Naive thymus-derived CD8-positive, alpha-beta T cell (primary cell): ENCODE measurements at regions not wholly inside any gene's neighbourhood (a gene's known extent, or its start where the extent isn't known, plus 50 kb on each side); places are given as distances from the start of the nearest gene placed in this dataset.
A peak's percentile ranks its signal among the peaks of the same experiment; 100 is the strongest.
"Not testable (repeated sequence)": the region's sequence is repeated elsewhere in the genome, so short reads cannot be mapped to it uniquely, and the experiment has no call there.

Experiments used
- ATAC-seq, 2 donors: fragments of 150-1000 bp; cut with Tn5 transposase in 1 of 2; sonication (Bioruptor Pico), chemical (Tn5 transposase) in 1 of 2; 1 replicate in 1 of 2; 2 replicates in 1 of 2; pipeline ENCODE4 v1.10.0; 2021; ENCODE audit warnings: mild to moderate bottlenecking in 2 of 2, moderate library complexity in 2 of 2
- POLR2A ChIA-PET: fragments of 350-600 bp; sonication (Branson Sonifier 250); formaldehyde crosslinking; loops from one replicate; lab custom pipeline; 2021; ENCODE audit warnings: antibody characterized with exemption; lab: Charles Lee
- DNase-seq, 10 donors: peaks; one replicate each; pipeline versions ENCODE4 v3.0.0 to v3.0.0-alpha.2; 2020 to 2022
- H3K27ac Mint-ChIP-seq, 10 donors: one replicate each; pipeline ENCODE4 v1.8.0; 2020 to 2022; ENCODE audit warnings: mild to moderate bottlenecking in 10 of 10, mixed read lengths in 10 of 10, moderate library complexity in 4 of 10, inconsistent platforms in 1 of 10
- H3K27me3 Mint-ChIP-seq, 5 donors: one replicate each; pipeline ENCODE4 v1.8.0; 2021 to 2022; ENCODE audit warnings: mixed read lengths in 5 of 5
- H3K36me3 Mint-ChIP-seq, 3 donors: one replicate each; pipeline ENCODE4 v1.8.0; 2020 to 2022; ENCODE audit warnings: mixed read lengths in 3 of 3, mild to moderate bottlenecking in 2 of 3, inconsistent platforms in 1 of 3
- H3K4me1 Mint-ChIP-seq, 4 donors: one replicate each; pipeline ENCODE4 v1.8.0; 2021 to 2022; ENCODE audit warnings: mixed read lengths in 4 of 4
- H3K4me3 Mint-ChIP-seq, 10 donors: one replicate each; pipeline ENCODE4 v1.8.0; 2020 to 2022; ENCODE audit warnings: mild to moderate bottlenecking in 10 of 10, mixed read lengths in 10 of 10, moderate library complexity in 6 of 10, inconsistent platforms in 1 of 10
- H3K9me3 Mint-ChIP-seq, 9 donors: one replicate each; pipeline ENCODE4 v1.8.0; 2020 to 2022; ENCODE audit warnings: mixed read lengths in 9 of 9, mild to moderate bottlenecking in 3 of 9, inconsistent platforms in 1 of 9, moderate library complexity in 1 of 9

DNA sequence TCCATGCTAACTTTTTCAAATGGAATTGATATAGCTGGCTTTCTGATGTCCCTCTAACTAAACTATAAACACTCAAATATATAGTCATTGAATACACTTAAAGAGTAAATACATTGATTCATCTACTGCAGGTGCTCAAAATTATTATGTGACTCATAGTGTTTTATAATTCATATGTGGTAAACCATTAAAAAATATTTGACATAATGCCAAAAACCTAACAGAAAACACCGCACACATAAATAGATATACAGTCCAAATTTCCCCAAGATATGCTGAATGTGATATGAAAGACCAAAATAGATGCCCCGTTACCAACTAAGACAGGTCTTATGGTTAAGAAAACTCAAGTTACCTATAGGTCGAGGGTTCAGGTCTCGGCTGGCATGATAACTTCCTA is 171.7 kb upstream of the SEMA3E start:
- Mint-ChIP-seq H3K27me3 (no peaks in the 10 kb centered on the region), H3K9me3 (peaks cover 0 to 12% (median 0%) of the 10 kb centered on the region in 9 donors), H3K4me3 (no peak overlapping the region), H3K36me3 (no peaks in the 10 kb centered on the region), H3K4me1 (no peaks in the 10 kb centered on the region), H3K27ac (no peak overlapping the region)
- DNase-seq (no peak), ATAC-seq (no peak)
- POLR2A ChIA-PET, result no interaction called here

DNA sequence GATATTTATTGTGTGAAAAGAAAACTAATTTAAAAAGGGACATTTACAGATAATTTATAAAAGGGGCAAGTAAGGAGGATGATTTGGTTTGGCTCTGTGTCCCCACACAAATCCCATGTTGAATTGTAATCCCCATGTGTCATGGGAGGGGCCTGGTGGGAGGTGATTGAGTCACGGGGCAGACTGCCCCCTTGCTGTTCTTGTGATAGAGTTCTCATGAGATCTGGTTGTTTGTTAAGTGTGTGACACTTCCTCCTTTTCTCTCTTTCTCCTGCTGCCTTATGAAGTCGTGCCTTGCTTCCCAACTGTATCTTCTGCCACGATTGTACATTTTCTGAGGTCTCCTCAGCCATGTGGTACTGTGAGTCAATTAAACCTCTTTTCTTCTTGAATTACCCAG is 171.0 kb upstream of the SEMA3E start:
- ATAC-seq (no peak), DNase-seq (no peak)
- Mint-ChIP-seq H3K27ac (no peak overlapping the region), H3K9me3 (peaks cover 0 to 12% (median 0%) of the 10 kb centered on the region in 9 donors), H3K36me3 (no peaks in the 10 kb centered on the region), H3K4me1 (no peaks in the 10 kb centered on the region), H3K4me3 (no peak overlapping the region), H3K27me3 (no peaks in the 10 kb centered on the region)
- POLR2A ChIA-PET, result no interaction called here

DNA sequence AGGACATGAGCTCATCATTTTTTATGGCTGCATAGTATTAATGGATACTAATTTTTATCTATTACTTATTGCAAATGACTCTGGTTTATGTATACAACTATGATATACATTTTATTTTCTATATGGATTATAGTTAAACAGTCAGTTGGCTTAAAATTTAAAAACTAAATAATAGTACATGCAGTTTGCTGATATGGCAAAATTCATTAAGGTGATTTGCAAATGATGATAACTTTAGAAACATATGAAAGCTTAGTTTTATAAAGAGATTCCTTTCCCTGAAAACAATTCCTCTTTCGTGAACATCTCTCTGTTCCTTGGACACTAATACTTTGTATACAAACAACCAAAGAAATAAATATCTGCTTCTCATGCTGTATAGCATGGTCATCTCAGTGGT is 165.5 kb upstream of the SEMA3E start:
- no peak overlapping the region for H3K4me3 Mint-ChIP-seq
- peaks cover 0 to 10% (median 1%) of the 10 kb centered on the region in 9 donors for H3K9me3 Mint-ChIP-seq
- ATAC-seq (no peak), DNase-seq (no peak)
- POLR2A ChIA-PET, result no interaction called here
- H3K36me3 Mint-ChIP-seq, result no peaks in the 10 kb centered on the region
- no peaks in the 10 kb centered on the region for H3K27me3 Mint-ChIP-seq
- H3K27ac Mint-ChIP-seq, result no peak overlapping the region
- H3K4me1 Mint-ChIP-seq, result no peaks in the 10 kb centered on the region

DNA sequence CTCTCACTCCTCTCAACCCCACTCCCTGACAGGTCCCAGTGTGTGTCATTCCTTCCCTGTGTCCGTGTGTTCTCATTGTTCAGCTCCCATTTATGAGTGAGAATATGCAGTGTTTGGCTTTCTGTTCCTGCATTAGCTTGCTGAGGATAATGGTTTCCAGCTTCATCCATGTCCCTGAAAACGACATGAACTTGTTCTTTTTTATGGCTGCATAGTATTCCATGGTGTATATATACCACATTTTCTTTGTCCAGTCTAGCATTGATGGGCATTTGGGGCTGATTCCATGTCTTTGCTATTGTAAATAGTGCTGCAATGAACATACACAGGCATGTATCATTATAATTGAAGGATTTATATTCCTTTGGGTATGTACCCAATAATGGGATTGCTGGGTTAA is 163.6 kb upstream of the SEMA3E start:
- H3K27me3 Mint-ChIP-seq, POLR2A ChIA-PET: not testable (repeated sequence)

DNA sequence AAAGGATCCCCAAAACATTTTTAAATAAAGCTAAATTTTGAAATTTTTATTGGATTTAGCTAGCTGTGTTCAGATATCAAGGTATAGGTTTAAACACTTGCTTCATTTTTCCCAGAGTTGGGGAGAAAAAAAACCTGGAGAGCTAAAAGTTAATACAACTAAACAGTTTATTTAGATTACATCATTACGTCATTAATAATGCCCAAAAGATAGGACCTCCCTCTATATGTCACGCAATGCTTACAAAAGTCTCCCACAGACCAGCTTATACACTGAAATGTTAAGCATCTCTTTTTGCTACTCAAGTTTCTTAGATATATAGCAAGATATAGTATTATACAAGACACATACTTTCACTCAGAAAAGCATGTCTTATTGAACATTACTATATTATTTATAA is 160.0 kb upstream of the SEMA3E start:
- Mint-ChIP-seq H3K36me3 (no peaks in the 10 kb centered on the region), H3K4me3 (no peak overlapping the region), H3K27me3 (no peaks in the 10 kb centered on the region), H3K4me1 (no peaks in the 10 kb centered on the region), H3K27ac (no peak overlapping the region), H3K9me3 (peaks cover 0 to 10% (median 0%) of the 10 kb centered on the region in 9 donors)
- no peak for DNase-seq
- ATAC-seq, result no peak
- POLR2A ChIA-PET, result no interaction called here

More for the DNA sequence above, 163.6 kb upstream of the SEMA3E start:
- H3K4me1 Mint-ChIP-seq, H3K36me3 Mint-ChIP-seq, DNase-seq, ATAC-seq, H3K4me3 Mint-ChIP-seq: not testable (repeated sequence)
- peaks cover 0 to 10% (median 1%) of the 10 kb centered on the region in 9 donors for H3K9me3 Mint-ChIP-seq
- peak overlapping the region in 1 of 10 donors; percentile 58 for H3K27ac Mint-ChIP-seq

DNA sequence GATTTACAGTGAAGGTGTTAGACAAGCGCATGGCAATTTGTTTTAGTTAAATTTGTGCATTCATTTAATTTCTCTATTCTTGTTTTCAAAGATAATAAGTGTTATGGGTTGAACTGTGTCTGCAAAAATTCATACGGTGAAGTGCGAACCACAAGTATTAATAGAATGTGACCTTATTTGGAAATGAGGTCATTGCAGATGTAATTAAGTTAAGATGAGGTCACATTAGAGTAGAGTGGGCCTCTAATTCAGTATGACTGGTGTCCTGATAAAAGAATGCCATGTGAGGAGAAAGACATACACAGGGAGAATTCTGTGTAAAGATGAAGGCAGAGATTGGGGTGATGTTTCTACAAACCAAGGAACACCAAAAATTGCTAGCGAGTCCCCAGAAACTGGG is 158.8 kb upstream of the SEMA3E start:
- DNase-seq (no peak), ATAC-seq (no peak)
- peaks cover 0 to 8% (median 0%) of the 10 kb centered on the region in 9 donors for H3K9me3 Mint-ChIP-seq
- H3K27me3 Mint-ChIP-seq, result no peaks in the 10 kb centered on the region
- H3K4me1 Mint-ChIP-seq, result no peaks in the 10 kb centered on the region
- no peak overlapping the region for H3K4me3 Mint-ChIP-seq
- H3K36me3 Mint-ChIP-seq, result no peaks in the 10 kb centered on the region
- POLR2A ChIA-PET, result no interaction called here
- H3K27ac Mint-ChIP-seq, result no peak overlapping the region

DNA sequence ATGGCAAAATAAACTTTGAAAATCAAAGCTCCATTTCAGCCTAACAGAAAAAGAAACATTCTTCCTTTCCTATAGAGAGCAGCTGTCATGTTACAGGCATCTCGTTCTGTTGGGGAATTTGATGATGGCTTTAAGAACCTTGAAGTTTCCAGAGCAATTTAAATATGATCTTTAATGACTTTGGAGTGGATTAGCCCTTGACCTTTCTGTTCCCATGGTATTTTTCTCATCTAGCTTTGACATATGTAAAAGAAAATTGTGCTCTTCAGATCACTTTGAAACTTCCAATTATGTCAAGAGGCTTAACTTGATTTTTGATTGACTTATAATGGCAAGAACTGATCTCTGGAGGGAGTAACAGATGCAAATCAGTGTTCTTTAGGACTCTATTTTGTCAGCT is 157.6 kb upstream of the SEMA3E start:
- Mint-ChIP-seq H3K36me3 (no peaks in the 10 kb centered on the region), H3K27ac (no peak overlapping the region), H3K9me3 (peaks cover 0 to 9% (median 3%) of the 10 kb centered on the region in 9 donors), H3K4me3 (no peak overlapping the region), H3K27me3 (peaks cover 0 to 3% (median 0%) of the 10 kb centered on the region in 5 donors), H3K4me1 (peaks cover 0 to 2% (median 0%) of the 10 kb centered on the region in 4 donors)
- POLR2A ChIA-PET, result no interaction called here
- DNase-seq (no peak), ATAC-seq (no peak)

DNA sequence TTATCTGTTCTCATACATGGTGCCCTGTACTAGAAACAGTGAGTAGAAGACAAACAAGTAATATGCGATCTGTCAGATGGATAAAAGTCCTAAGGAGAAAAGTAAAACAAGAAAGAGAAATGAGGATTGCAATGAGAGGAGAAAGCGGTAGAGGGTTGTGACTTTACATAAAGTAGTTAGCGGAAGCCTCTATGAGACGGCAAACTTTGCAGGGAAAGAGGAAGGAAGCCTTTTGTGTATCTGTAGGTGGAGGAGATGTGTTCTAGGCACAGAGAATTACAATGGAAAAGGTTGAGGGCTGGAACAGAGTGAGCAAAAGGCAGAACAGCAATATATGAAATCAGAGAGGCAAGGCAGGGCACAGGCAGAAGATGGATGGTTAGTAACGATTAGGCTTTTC is 150.4 kb upstream of the SEMA3E start:
- H3K27ac Mint-ChIP-seq, result no peak overlapping the region
- peaks cover 0 to 2% (median 0%) of the 10 kb centered on the region in 4 donors for H3K4me1 Mint-ChIP-seq
- peaks cover 0 to 3% (median 0%) of the 10 kb centered on the region in 5 donors for H3K27me3 Mint-ChIP-seq
- H3K4me3 Mint-ChIP-seq, result no peak overlapping the region
- H3K36me3 Mint-ChIP-seq, result no peaks in the 10 kb centered on the region
- H3K9me3 Mint-ChIP-seq, result peaks cover 0 to 10% (median 3%) of the 10 kb centered on the region in 9 donors
- DNase-seq (no peak), ATAC-seq (no peak)
- POLR2A ChIA-PET, result no interaction called here

DNA sequence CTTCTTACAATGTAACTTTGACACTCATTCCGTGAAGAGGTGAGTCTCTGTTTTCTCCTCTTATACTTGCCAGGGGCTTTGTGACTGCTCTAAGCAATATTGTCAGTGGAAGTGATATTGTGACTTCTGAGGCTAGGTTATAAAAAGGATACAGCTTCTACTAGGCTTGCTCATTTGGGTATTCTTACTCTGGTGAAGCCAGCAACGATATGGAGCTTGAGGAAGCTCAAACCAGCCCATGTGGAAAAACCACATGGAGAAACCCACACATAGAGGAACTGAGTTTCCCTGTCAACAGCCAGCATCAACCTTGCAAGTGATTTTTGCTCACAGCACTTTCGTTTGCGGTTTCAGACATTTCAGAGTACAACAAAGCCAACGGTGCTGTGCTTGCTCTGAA is 149.6 kb upstream of the SEMA3E start:
- DNase-seq (no peak), ATAC-seq (no peak)
- POLR2A ChIA-PET, result no interaction called here
- H3K27ac Mint-ChIP-seq, result no peak overlapping the region
- peaks cover 0 to 3% (median 0%) of the 10 kb centered on the region in 5 donors for H3K27me3 Mint-ChIP-seq
- no peak overlapping the region for H3K4me3 Mint-ChIP-seq
- H3K9me3 Mint-ChIP-seq, result peaks cover 0 to 10% (median 3%) of the 10 kb centered on the region in 9 donors
- peaks cover 0 to 2% (median 0%) of the 10 kb centered on the region in 4 donors for H3K4me1 Mint-ChIP-seq
- no peaks in the 10 kb centered on the region for H3K36me3 Mint-ChIP-seq

DNA sequence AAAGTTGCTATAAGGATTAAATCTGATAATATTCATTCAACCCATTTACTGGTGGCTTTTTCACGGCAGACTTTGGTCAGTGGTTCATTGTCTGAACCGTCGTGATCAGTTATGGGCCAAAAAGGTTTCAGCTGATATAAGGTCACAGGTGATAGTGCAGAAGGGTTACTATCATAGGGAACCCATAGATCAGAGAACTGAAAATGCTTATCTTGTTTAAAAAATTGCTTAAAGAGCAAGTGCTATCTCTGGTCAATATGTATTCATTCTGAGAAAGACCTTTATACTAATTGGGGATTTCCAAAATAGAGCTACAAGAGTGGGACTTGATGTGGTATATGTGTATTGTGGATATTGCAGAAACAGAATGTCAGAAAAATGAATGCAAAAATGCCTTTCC is 147.8 kb upstream of the SEMA3E start:
- Mint-ChIP-seq H3K27ac (no peak overlapping the region), H3K9me3 (peaks cover 0 to 6% (median under 1%) of the 10 kb centered on the region in 9 donors), H3K36me3 (no peaks in the 10 kb centered on the region), H3K27me3 (no peaks in the 10 kb centered on the region), H3K4me3 (no peak overlapping the region), H3K4me1 (no peaks in the 10 kb centered on the region)
- no peak for ATAC-seq
- DNase-seq, result no peak
- POLR2A ChIA-PET, result no interaction called here

DNA sequence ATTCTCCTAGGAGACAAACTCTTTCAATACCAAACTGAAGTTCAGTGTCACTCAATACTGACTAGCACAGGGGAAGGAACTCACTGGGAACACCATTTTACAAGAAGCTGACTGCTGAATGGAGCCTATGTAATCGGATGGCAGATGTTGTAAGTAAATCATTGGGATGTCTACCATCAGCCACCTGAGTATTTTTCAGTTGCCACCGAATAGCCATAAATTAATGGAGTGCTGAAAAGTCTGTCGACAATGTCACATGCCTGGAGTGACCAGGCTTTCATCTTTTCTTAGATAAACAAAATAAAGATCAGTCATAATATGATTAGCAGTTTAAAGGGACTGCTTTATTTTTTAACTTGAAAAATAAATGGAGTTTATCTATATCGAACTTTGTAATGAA is 145.9 kb upstream of the SEMA3E start:
- Mint-ChIP-seq H3K4me1 (no peaks in the 10 kb centered on the region), H3K9me3 (peaks cover 0 to 4% (median 0%) of the 10 kb centered on the region in 9 donors), H3K36me3 (no peaks in the 10 kb centered on the region), H3K4me3 (no peak overlapping the region), H3K27me3 (no peaks in the 10 kb centered on the region), H3K27ac (no peak overlapping the region)
- POLR2A ChIA-PET, result no interaction called here
- no peak for ATAC-seq
- no peak for DNase-seq

DNA sequence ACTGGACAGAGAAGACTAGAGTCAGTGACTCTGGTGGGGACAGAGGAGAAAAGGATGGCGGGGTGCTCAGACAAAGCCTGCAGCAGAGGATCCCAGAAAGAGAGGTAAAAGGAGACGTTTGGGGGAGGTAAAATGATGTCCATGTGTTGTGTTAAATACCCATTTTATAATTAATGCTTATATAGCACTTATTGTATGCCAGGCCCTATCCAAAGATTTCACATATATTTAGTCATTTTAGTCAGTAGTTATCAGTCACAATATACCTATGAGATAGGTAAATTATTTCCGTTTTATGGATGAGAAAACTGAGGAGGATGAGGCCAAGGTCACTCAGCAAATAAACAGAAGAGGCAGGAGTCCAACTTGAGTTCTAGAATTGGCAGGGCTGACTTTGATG is 144.6 kb upstream of the SEMA3E start:
- Mint-ChIP-seq H3K4me1 (no peaks in the 10 kb centered on the region), H3K27me3 (no peaks in the 10 kb centered on the region), H3K9me3 (peaks cover 0 to 4% (median 0%) of the 10 kb centered on the region in 9 donors), H3K4me3 (no peak overlapping the region), H3K27ac (no peak overlapping the region), H3K36me3 (no peaks in the 10 kb centered on the region)
- DNase-seq, result no peak
- POLR2A ChIA-PET, result no interaction called here
- no peak for ATAC-seq

DNA sequence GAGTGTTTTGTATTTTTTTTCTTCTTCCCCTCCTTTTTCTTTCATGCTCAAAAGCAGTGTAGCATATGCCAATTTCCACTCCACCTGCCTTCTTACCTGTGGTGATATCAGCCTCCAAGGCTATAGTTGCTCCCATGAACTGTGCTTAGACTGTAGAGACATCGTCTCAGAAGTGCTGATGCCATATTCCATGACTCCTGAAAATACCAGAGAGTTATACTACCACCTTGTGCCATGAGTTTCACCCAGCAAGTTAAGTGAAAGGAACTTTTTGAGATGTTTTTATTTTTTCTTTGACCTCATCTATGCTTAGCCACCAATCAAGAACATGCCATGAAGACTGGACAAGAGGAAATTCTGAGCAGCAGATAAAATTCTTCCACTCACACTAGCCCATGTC is 142.8 kb upstream of the SEMA3E start:
- H3K4me3 Mint-ChIP-seq, result no peak overlapping the region
- POLR2A ChIA-PET, result no interaction called here
- no peak for ATAC-seq
- no peaks in the 10 kb centered on the region for H3K36me3 Mint-ChIP-seq
- H3K27me3 Mint-ChIP-seq, result no peaks in the 10 kb centered on the region
- H3K27ac Mint-ChIP-seq, result no peak overlapping the region
- no peaks in the 10 kb centered on the region for H3K4me1 Mint-ChIP-seq
- no peak for DNase-seq
- H3K9me3 Mint-ChIP-seq, result peaks cover 0 to 3% (median 0%) of the 10 kb centered on the region in 9 donors

DNA sequence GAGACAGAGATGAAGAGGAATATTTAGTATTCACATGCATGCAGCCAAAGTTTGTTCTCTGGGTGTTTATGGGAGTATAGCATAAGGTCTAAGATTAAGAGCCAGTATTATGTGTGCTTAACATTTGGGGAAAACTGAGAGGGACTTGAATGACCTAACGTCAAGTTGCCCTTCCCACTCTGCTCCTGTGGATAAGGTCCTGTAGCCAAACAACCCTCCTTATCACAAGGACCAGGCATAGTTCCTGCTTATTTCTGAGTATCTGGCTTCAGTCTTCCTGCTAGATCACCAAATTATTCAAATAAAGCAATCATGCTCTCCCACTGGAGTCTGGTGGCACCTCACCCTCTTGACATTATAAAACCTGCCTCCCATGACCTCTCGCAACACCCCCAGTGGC is 137.9 kb upstream of the SEMA3E start:
- Mint-ChIP-seq H3K4me1 (no peaks in the 10 kb centered on the region), H3K36me3 (no peaks in the 10 kb centered on the region)
- POLR2A ChIA-PET, result no interaction called here

More for the DNA sequence above, 137.9 kb upstream of the SEMA3E start:
- ATAC-seq (no peak), DNase-seq (no peak)
- no peak overlapping the region for H3K27ac Mint-ChIP-seq
- peaks cover 0 to 3% (median 0%) of the 10 kb centered on the region in 9 donors for H3K9me3 Mint-ChIP-seq
- no peaks in the 10 kb centered on the region for H3K27me3 Mint-ChIP-seq
- H3K4me3 Mint-ChIP-seq, result no peak overlapping the region
